Panc1 (cell line): ENCODE measurements at regions not wholly inside any gene's neighbourhood (a gene's known extent, or its start where the extent isn't known, plus 50 kb on each side); places are given as distances from the start of the nearest gene placed in this dataset.

Experiments used
- ATAC-seq: fragments of 200-7000 bp; cut with Tn5 transposase; 2 replicates; pipeline ENCODE4 v1.9.1; 2020; ENCODE audit warnings: mild to moderate bottlenecking, moderate library complexity
- BruUV-seq: library from RNA; stranded (reverse); fragments of 400-500 nt; replicated peaks from 2 replicates; lab custom pipeline; 2021; lab: Mats Ljungman, UMichigan
- CTCF ChIA-PET: fragments of 300-600 bp; sonication (Branson Sonifier 250); formaldehyde crosslinking; loops from one replicate; lab custom pipeline; 2022; ENCODE audit warnings: antibody characterized with exemption; lab: Charles Lee
- POLR2A ChIA-PET: fragments of 300-600 bp; sonication (Branson Sonifier 250); formaldehyde crosslinking; loops from one replicate; lab custom pipeline; 2022; ENCODE audit warnings: antibody characterized with exemption; lab: Charles Lee
- DNase-seq: peaks from one replicate; pipeline ENCODE4 v3.0.0-alpha.2; 2010; ENCODE audit warnings: low read depth, low spot score
- H3K27ac ChIP-seq: 2 replicates; pipeline ENCODE4 v1.5.1; 2011; ENCODE audit warnings: mild to moderate bottlenecking, low read length, inconsistent platforms
- H3K27me3 ChIP-seq: fragments of 200-500 bp; sonication (Bioruptor generic); 2 replicates; pipeline ENCODE4 v1.6.0; 2014; ENCODE audit warnings: low read length, inconsistent platforms; ENCODE audit not compliant: control insufficient read depth, insufficient read depth
- H3K36me3 ChIP-seq: fragments of 200-500 bp; sonication (Bioruptor generic); 2 replicates; pipeline ENCODE4 v1.5.1; 2014; ENCODE audit warnings: inconsistent platforms, mild to moderate bottlenecking, low read length, moderate library complexity; ENCODE audit not compliant: control insufficient read depth, insufficient read depth
- H3K4me1 ChIP-seq: 2 replicates; pipeline ENCODE4 v1.5.1; 2011; ENCODE audit warnings: inconsistent platforms, mild to moderate bottlenecking, low read length, moderate library complexity; ENCODE audit not compliant: control insufficient read depth, insufficient read depth
- H3K4me3 ChIP-seq, 2 experiments: 2 replicates each; pipeline ENCODE4 v1.5.1; 2011 to 2012; ENCODE audit warnings: low read depth in 2 of 2, low read length in 2 of 2, mild to moderate bottlenecking in 2 of 2, inconsistent platforms in 1 of 2, moderate library complexity in 1 of 2
- H3K9me3 ChIP-seq: fragments of 200-500 bp; sonication (Bioruptor generic); 2 replicates; pipeline ENCODE4 v1.5.1; 2014; ENCODE audit warnings: low read depth, mild to moderate bottlenecking, inconsistent platforms, low read length, moderate library complexity; ENCODE audit not compliant: control insufficient read depth, insufficient read depth
- POLR2AphosphoS5 ChIP-seq: IDR thresholded peaks from 2 replicates; pipeline ENCODE4 v1.6.1; 2012; ENCODE audit warnings: mild to moderate bottlenecking, low read depth, low read length, moderate library complexity
- SIN3A ChIP-seq: IDR thresholded peaks from 2 replicates; pipeline ENCODE4 v1.6.1; 2012; ENCODE audit warnings: low read depth, mild to moderate bottlenecking, low read length, moderate library complexity, borderline replicate concordance; ENCODE audit not compliant: insufficient read depth
- TCF7L2 ChIP-seq: IDR thresholded peaks from 2 replicates; pipeline ENCODE4 v1.6.1; 2011; ENCODE audit warnings: mild to moderate bottlenecking, low read depth, low read length, inconsistent platforms
- in situ Hi-C: cut with HindIII; loops from 2 replicates; pipeline ENCODE4 v1.10.0; 2016; ENCODE audit warnings: low sequenced_read_pairs, low pct_unique_long_range_greater_than_20kb
- intact Hi-C: fragments of 100-400 bp; cut with micrococcal nuclease; formaldehyde crosslinking; loops from one replicate; pipeline ENCODE4 v1.10.0; 2022; ENCODE audit not compliant: unreplicated experiment
- TF ChIP-seq, protein P1 (sequence below), 2 experiments: IDR thresholded peaks; 2 replicates each; pipeline ENCODE4 v1.6.1; 2011 to 2012; ENCODE audit warnings: low read depth in 2 of 2, control low read depth in 1 of 2, low read length in 1 of 2, mild to moderate bottlenecking in 1 of 2, moderate library complexity in 1 of 2; ENCODE audit not compliant: insufficient read depth in 1 of 2
- TF ChIP-seq, protein P2 (sequence below): fragments of 450-650 bp; IDR thresholded peaks from 2 replicates; pipeline ENCODE4 v1.5.1; 2017; ENCODE audit warnings: mild to moderate bottlenecking

DNA sequence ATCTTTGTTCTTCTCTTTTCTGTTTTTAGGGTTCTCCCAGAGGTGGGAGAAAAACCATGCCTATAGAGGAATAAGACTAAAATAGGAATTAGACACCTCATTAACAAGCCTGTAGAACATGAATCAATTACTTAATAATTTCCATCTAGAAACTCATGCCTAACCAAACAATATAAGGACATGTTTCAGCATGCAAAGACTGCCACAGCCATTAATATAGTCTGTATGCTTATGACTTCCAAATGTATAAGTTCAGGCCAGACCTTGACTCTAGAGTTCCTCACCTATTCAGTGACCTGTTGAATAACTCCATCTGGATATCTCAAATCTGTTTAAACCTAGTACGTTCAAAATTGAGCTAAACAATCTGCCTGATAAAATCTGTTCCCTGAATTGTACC is 304.6 kb downstream of the BMP4 start:
- Histone ChIP-seq H3K36me3 (no peaks in the 10 kb centered on the region), H3K27ac (no peak overlapping the region), H3K4me3 (no peak overlapping the region), H3K4me1 (no peaks in the 10 kb centered on the region), H3K27me3 (no peaks in the 10 kb centered on the region), H3K9me3 (no peaks in the 10 kb centered on the region)
- ChIA-PET POLR2A (no interaction called here), CTCF (no interaction called here)
- ATAC-seq (no peak), DNase-seq (no peak)
- intact Hi-C loops (no loop called here), in situ Hi-C loops (no loop called here)
- BruUV-seq = no TSS peak
- TF ChIP-seq POLR2AphosphoS5 = no peak
- TF ChIP-seq TCF7L2 = no peak
- TF ChIP-seq, protein P1, sequence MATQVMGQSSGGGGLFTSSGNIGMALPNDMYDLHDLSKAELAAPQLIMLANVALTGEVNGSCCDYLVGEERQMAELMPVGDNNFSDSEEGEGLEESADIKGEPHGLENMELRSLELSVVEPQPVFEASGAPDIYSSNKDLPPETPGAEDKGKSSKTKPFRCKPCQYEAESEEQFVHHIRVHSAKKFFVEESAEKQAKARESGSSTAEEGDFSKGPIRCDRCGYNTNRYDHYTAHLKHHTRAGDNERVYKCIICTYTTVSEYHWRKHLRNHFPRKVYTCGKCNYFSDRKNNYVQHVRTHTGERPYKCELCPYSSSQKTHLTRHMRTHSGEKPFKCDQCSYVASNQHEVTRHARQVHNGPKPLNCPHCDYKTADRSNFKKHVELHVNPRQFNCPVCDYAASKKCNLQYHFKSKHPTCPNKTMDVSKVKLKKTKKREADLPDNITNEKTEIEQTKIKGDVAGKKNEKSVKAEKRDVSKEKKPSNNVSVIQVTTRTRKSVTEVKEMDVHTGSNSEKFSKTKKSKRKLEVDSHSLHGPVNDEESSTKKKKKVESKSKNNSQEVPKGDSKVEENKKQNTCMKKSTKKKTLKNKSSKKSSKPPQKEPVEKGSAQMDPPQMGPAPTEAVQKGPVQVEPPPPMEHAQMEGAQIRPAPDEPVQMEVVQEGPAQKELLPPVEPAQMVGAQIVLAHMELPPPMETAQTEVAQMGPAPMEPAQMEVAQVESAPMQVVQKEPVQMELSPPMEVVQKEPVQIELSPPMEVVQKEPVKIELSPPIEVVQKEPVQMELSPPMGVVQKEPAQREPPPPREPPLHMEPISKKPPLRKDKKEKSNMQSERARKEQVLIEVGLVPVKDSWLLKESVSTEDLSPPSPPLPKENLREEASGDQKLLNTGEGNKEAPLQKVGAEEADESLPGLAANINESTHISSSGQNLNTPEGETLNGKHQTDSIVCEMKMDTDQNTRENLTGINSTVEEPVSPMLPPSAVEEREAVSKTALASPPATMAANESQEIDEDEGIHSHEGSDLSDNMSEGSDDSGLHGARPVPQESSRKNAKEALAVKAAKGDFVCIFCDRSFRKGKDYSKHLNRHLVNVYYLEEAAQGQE (IDR thresholded peaks at IDR 0.05; ENCODE audit: insufficient read depth in 1 of 2, low read depth in 2 of 2, low read length in 1 of 2) = no peak
- TF ChIP-seq, protein P2, sequence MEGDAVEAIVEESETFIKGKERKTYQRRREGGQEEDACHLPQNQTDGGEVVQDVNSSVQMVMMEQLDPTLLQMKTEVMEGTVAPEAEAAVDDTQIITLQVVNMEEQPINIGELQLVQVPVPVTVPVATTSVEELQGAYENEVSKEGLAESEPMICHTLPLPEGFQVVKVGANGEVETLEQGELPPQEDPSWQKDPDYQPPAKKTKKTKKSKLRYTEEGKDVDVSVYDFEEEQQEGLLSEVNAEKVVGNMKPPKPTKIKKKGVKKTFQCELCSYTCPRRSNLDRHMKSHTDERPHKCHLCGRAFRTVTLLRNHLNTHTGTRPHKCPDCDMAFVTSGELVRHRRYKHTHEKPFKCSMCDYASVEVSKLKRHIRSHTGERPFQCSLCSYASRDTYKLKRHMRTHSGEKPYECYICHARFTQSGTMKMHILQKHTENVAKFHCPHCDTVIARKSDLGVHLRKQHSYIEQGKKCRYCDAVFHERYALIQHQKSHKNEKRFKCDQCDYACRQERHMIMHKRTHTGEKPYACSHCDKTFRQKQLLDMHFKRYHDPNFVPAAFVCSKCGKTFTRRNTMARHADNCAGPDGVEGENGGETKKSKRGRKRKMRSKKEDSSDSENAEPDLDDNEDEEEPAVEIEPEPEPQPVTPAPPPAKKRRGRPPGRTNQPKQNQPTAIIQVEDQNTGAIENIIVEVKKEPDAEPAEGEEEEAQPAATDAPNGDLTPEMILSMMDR = no peak
- TF ChIP-seq SIN3A = no peak

DNA sequence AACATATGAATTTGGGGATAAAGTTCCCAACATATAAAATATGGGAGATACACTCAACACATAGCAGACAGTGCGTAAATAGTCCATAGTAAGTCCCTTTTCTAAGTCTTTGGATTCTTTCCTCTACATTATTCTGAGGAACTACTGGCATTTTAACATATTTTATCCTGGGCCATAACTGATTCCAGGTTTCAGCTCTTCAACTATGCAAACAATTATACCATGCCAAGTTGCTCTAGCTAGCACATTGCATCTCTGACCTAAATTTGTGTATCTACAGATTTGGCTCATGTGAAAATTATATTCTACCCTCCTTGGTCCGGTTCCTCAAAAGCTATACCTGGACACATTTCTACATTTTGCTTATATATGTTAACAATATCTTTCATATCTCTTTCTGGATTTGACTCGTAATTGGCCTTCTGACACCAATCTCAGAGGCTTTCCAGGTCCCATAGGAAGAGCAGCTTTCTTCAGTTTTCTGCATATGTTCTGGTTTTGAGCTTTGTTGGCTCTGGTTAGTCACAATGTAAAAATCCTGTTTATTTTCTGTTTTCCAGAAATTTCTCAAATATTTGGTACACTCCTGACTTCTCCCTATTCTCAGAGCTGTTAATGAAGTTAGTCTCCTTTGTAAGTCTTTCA is 305.4 kb downstream of the BMP4 start:
- ChIA-PET CTCF (no interaction called here), POLR2A (no interaction called here)
- no peak for ATAC-seq
- Histone ChIP-seq H3K27me3 (no peaks in the 10 kb centered on the region), H3K9me3 (no peaks in the 10 kb centered on the region), H3K4me1 (no peaks in the 10 kb centered on the region), H3K27ac (no peak overlapping the region), H3K36me3 (no peaks in the 10 kb centered on the region), H3K4me3 (no peak overlapping the region)
- BruUV-seq = no TSS peak
- DNase-seq = no peak
- TF ChIP-seq TCF7L2 = no peak
- TF ChIP-seq, protein P1 (IDR thresholded peaks at IDR 0.05; ENCODE audit: insufficient read depth in 1 of 2, low read depth in 2 of 2, low read length in 1 of 2) = no peak
- TF ChIP-seq SIN3A = no peak
- TF ChIP-seq POLR2AphosphoS5 = no peak
- TF ChIP-seq, protein P2 = no peak
- intact Hi-C loops = no loop called here
- in situ Hi-C loops = no loop called here
